NOMO-1 treated with dmso at 0.1 percent for 144 hours (cell line): ENCODE measurements at regions not wholly inside any gene's neighbourhood (a gene's known extent, or its start where the extent isn't known, plus 50 kb on each side); places are given as distances from the start of the nearest gene placed in this dataset.
"Not testable (repeated sequence)": the region's sequence is repeated elsewhere in the genome, so short reads cannot be mapped to it uniquely, and the experiment has no call there.

Source experiments
- DNase-seq: peaks from one replicate; lab custom pipeline; 2025; ENCODE audit not compliant: unreplicated experiment; lab: John Stamatoyannopoulos, UW

DNA sequence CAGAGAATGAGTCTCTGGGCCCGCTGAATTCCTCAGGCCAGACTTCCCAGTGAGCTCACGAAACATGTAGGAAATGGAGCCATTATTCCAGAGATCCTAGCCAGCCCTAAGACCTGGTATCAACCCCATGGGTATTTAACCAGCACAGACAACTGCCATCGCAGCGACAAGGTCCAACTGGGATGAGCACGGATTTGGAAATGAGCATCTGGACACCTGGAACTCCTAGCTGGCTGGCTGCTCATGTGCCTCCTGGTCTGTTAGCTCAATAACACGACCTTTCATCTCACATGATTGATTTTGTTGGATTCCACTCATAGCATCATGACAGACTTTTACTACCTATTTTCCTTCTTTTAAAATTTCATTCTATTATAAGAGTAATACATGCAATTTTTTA is 51.0 kb downstream of the POU3F3 start:
- DNase-seq = no peak

- no peak for DNase-seq
Measured at GRCh38 chr2:104909317-104909716, 55.4 kb downstream of the POU3F3 start.

GRCh38 chr2:104914509-104914908 is 60.6 kb downstream of the POU3F3 start:
- DNase-seq = no peak

DNA sequence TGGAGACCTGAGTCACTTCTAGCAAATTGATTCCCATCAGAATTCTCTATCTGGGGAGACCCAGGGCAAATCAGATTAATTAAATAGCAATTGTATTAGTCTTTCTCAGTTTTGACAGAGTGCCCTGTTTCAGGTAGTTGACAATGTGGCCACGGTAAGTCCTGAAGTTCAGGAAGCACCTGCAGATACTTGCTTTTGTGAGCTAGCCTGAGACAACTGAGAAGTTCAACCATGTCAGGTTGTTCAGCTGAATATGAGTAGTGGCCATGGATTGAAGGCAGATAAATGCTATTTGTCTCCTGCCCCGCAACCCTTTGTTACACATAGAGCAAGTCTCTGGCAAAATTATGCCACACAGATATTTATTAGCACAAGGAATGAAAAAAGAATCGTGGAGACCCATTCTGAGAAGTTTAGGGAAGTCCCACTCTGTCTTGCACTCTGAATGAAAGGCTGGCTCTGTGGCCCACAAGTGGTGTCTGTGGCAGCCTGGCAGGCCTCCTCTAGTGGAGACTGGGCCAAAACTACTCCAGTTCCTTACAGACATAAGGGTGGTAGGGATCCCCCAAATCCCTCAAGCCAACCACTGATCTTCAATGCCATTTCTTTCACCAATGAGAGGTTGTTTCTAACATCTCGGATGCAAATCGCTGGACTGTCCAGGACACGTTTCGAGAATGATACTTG is 61.3 kb downstream of the POU3F3 start:
- DNase-seq = no peak

DNA sequence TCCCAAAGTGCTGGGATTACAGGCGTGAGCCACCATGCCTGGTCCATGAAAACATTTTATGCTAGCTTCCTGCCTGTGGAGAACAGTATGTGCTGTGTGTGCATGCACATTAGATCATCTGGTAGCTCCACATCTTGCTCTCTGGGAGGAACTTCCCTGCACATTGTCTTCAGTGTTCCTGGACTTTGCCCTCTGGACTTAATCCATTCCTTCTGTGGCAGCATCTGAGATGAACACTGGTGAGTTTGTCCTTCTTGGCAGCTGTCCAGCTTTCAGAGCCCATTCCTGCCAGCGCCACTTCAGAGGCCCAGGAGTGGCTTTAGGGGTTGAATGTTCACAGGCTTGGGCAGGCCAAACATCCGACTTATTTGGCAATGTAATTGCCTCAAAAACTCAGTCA is 65.2 kb downstream of the POU3F3 start:
- DNase-seq = no peak

GRCh38 chr2:104923665-104924064 is 69.8 kb downstream of the POU3F3 start:
- DNase-seq = no peak

GRCh38 chr2:104929663-104930062 is 75.7 kb downstream of the POU3F3 start:
- no peak for DNase-seq

- DNase-seq = no peak
Measured at GRCh38 chr2:104930732-104931131, 76.8 kb downstream of the POU3F3 start.

- DNase-seq = no peak
Measured at GRCh38 chr2:104932243-104932642, 78.3 kb downstream of the POU3F3 start.

GRCh38 chr2:104933151-104933917 is 79.4 kb downstream of the POU3F3 start:
- DNase-seq = no peak

DNA sequence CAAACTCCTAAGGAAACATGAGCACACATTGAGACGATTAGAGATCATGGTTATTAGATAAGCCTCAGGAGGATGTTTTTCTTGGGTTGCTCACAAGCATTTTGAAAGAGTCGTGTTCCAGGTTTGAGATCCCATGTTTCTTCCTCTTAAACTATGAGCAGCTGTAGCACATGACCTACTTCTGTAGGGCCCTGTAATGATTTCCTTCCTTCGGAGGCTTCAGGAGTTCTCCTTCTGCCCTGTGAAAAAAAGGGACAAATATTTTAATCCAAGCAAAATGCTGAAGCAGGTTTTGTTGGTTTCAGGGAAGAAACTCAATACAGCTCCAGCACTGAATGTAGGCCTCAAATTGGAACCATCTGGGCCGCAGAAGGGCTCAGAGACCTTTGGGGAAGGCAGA is 82.6 kb downstream of the POU3F3 start:
- DNase-seq = no peak

DNA sequence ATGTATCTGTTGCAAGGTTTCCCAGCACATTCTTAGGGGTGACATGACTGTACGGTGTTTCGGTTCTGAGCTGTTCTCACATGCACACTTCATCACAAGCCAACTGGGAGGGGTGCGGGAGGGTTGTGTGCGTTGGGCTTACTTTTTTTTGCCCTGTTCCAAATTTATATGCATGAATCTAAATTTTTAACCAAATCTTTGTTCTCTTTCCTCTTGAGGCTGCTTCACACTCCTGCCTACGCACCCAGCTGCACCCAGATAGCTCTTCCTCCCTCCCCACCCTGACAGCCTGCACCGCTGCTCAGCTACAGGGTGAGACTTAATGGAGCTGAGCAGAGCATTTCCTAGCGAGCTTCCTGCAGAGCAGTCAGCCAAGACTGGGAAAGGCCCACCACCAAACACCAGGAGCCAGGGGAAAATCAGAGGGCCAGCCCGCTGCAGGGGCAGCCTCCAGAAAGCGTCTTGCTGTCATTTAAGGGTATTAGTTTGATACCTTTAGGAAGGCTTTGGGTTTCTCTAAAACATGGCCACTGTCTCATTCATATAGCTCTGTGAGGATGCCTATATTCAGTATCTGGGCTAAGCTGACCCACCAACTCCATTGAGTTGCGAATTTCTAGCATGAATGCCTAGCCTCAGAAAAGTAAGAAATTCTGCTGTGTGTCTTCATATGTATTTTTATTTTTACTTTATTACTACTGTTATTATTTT is 84.5 kb downstream of the POU3F3 start:
- no peak for DNase-seq

DNA sequence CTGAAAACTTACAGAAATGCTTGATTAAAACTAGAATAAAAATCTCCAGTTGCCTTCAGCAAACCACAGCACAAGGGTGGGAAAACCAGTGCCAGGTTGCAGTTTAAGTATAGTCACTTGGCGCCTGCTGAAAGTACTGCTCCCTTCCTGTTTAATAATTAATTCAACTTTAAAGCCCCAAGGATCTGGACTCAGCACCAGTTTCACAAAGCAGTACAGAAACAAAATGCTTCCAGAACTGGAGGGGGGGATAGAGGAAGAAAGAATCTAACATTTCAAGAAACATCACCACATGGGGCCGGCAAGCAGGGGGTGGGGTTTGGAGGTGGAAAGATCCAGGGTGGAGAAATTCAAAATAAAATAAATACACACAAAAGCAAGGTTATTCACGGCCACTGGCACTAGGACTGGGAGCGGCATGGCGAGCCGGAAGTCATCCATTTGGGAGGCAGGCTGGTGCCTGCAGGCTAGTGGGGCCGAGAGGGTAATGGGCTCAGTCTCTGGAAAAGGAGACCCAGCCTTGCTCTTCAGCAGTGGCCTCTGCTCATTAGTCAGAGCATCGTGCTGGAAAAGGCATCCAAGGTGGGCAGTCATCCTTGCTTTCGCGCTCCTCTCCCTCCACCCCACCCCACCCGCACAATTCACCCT is 85.8 kb downstream of the POU3F3 start:
- no peak for DNase-seq

DNA sequence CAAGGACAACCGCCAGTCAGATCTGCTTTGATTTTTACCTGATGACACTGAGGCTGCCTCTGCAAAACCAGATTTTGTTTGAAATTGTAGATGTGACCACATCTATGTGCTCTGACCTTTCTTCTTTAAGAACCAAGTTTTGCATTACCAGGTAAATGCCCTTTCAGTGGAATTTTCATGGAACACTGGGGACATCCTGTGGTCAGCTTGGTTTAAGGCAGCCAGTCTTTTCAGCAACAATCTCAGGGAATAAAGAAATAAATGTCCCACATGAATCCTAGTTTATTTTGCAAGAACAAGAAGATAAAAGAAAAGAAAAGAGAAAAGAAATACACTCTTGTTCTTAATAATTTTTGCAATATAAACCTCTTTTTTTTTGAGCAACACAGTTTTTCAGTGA is 90.6 kb downstream of the POU3F3 start:
- no peak for DNase-seq

DNA sequence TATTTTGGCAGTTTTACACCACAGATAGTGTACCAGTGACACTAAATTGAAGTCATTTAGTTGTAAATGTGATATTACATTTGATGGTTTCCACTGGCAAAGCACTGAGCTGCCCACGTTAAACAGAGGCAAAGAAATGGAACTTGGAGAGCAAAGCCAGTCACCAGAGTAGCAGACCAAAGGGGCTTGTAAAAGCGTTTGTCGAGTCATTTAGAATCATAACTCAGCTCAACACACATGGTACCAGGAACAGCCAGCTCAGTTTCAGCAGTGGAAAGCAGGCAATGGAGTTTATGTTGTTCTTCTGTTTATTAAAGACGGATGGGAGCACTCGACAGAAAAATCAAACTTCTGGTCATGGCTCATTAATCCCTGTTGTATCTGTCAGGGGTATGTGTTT is 91.2 kb downstream of the POU3F3 start:
- no peak for DNase-seq

DNA sequence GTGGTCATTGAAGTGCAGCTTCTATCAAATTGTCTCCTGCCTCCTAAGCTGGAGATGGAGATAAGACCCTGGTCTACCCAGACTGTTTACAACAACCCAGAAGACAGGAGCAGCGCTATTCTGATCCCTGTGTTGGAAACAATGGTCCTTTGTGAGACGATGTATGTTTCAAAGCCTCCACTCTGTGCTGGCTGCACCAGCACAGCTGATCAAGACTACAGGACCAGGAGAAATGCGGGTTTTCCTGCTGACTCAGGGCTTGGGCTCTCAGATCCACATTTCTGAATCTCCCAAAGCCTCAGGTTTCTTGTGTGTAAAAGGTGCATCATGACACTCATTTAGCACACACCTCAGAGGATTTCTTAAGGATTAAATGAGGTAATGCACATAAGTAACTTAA is 92.0 kb downstream of the POU3F3 start:
- no peak for DNase-seq

DNA sequence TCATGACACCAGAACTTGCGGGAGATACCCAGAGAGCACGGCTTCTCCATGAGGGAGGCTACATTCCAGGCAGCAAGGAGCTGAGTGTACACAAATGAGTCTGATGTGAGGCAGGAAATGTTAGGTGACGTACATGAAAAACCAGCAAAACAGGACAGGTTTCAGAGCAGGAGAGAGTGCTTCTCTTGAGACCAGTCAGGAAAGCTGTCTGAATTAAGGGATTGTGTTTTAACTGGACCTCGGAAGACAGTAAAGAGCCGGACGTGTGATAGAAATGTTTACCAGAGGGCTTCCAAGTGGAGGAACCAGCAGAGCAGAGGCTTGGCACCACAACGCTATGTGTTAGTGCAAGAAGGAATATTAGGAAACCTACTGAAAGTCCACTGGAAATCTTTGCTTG is 90.4 kb upstream of the MRPS9 start:
- DNase-seq = not testable (repeated sequence)

DNA sequence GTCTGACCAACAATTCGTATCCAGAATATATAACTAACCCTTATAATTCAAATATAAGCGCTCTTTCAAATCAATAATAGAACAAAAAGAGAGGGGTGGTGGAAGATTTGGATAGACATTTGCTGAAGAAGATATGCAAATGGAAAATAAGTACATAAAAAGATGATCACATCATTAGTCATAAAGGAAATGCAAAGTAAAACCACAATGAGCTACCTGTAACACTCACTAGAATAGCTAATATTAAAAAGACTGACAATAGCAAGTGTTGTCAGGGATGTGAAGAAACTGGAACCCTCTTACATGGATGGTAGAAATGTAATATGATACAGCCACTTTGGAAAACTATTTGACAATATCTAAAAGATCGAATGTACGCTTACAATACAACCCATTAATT is 84.9 kb upstream of the MRPS9 start:
- no peak for DNase-seq

- no peak for DNase-seq
Measured at GRCh38 chr2:104965900-104966299, 72.0 kb upstream of the MRPS9 start.

- DNase-seq = no peak
Measured at GRCh38 chr2:104969564-104969963, 68.3 kb upstream of the MRPS9 start.

DNA sequence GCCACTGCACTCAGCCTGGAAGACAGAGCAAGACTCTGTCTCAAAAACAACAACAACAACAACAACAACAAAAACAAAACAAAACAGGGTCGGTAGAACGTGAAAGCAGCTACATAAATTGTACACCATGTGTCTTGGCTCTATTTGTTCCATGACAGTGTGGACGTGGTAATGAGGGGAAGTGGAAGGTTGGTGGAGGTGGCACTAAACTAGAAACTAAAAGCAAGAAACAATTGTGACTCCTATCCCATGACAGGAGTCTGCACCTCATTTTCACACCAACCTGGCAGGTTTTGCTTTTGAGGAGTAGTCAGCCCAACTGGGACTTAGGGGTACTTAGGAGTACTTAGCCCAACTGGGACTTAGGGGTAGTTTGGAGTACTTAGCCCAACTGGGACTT is 62.5 kb upstream of the MRPS9 start:
- no peak for DNase-seq

DNA sequence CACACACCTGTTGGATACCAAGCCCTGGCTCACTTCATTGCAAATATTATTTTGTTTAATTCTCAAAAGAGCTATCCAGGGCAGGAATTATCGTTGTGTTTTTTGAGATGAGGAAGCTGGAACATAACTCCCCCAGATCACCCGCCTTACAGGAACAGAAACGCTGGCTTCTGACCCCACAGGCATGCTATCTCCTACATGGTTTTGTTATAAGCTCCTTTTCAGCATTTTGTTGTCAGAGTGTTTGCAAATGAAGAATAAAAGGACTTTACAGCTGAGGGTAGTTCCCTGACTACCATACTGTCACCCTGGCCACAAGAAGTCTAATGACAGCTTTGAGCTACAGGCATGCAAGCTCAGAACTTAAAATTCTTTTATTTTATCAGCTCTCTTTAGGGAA is 62.0 kb upstream of the MRPS9 start:
- DNase-seq = no peak
